ENCODE measurements at regions not wholly inside any gene's neighbourhood (a gene's known extent, or its start where the extent isn't known, plus 50 kb on each side); places are given as distances from the start of the nearest gene placed in this dataset.

DNA sequence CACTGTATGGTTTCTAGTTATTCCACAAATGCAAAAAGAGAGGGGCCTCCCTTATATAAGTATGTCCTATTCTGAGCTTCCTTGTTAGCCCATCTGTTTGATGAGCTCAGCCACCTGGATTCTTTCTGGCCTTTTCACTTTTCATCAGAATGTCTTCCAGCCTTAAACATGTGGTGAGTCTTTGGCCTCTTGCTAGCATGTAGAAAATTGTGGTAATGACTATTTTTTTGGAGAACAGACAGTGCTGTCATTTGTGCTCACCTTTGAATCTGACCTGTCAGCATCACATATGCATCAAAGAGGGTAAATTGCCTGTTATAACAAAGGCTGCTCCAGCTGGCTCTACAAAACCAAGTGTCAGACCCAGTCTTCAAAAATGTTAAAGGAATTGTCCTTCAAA is 558.7 kb downstream of the RAB38 start:
- H3K4me1 Mint-ChIP-seq = peaks cover 8% of the 10 kb centered on the region
- peaks cover 4% of the 10 kb centered on the region for H3K9me3 Mint-ChIP-seq
- no peak overlapping the region for H3K27ac ChIP-seq
- no peak overlapping the region for H3K4me3 Mint-ChIP-seq
- TF ChIP-seq EZH2phosphoT487 (IDR thresholded peaks at IDR 0.05) = no peak
- no peak for TF ChIP-seq EZH2 (IDR thresholded peaks at IDR 0.05)
- H4K20me1 ChIP-seq (ENCODE audit: low read depth) = no peaks in the 10 kb centered on the region
- H3K4me3 ChIP-seq = no peak overlapping the region
- no peaks in the 10 kb centered on the region for H3F3A ChIP-seq (ENCODE audit: low read depth)
- H3K27me3 ChIP-seq = no peaks in the 10 kb centered on the region
- H3K36me3 Mint-ChIP-seq = no peaks in the 10 kb centered on the region
- no peaks in the 10 kb centered on the region for H3K27me3 Mint-ChIP-seq (ENCODE audit: insufficient read depth, low read depth)
- no peak overlapping the region for H2AFZ ChIP-seq (replicated peaks)
- H3K27ac Mint-ChIP-seq = no peak overlapping the region
- no peaks in the 10 kb centered on the region for H3K79me2 ChIP-seq (ENCODE audit: low read depth)
- no peaks in the 10 kb centered on the region for H3K36me3 ChIP-seq
- no peak overlapping the region for H3K9ac ChIP-seq
- DNase-seq (ENCODE audit: low spot score) = no peak
- no peaks in the 10 kb centered on the region for H3K9me3 ChIP-seq (ENCODE audit: low read depth)
- no peak overlapping the region for H3K4me2 ChIP-seq
- no peaks in the 10 kb centered on the region for H3K4me1 ChIP-seq

DNA sequence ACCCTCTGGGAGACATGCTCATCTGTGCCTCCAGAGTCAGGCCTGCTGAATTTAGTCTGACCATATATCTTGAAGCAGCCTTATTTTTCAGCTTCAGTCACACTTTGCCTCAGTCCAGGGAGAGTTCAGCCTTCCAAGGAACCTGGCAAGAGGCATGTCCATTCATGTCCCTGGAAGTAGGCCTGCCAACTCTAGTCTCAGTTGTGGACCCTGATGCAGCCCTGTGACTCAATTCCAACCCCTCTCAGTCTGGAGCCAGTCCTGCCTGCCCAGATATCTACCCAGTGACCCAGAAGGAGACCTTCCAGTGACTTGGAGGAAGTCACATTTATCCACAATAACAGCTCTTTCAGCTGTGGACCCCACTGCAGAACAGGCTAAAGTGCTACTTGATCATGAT is 566.6 kb downstream of the TMEM135 start:
- H3K27ac ChIP-seq = no peak overlapping the region
- Mint-ChIP-seq H3K27ac (no peak overlapping the region), H3K4me3 (no peak overlapping the region), H3K27me3 (ENCODE audit: insufficient read depth, low read depth) (no peaks in the 10 kb centered on the region), H3K9me3 (no peaks in the 10 kb centered on the region), H3K4me1 (peaks cover 8% of the 10 kb centered on the region), H3K36me3 (no peaks in the 10 kb centered on the region)
- H3F3A ChIP-seq (ENCODE audit: low read depth) = no peaks in the 10 kb centered on the region
- H3K36me3 ChIP-seq = no peaks in the 10 kb centered on the region
- no peaks in the 10 kb centered on the region for H3K4me1 ChIP-seq
- no peak overlapping the region for H3K9ac ChIP-seq
- no peaks in the 10 kb centered on the region for H3K9me3 ChIP-seq (ENCODE audit: low read depth)
- no peaks in the 10 kb centered on the region for H4K20me1 ChIP-seq (ENCODE audit: low read depth)
- no peak overlapping the region for H2AFZ ChIP-seq (replicated peaks)
- H3K27me3 ChIP-seq = no peaks in the 10 kb centered on the region
- H3K4me2 ChIP-seq = no peak overlapping the region
- H3K79me2 ChIP-seq (ENCODE audit: low read depth) = no peaks in the 10 kb centered on the region
- DNase-seq (ENCODE audit: low spot score) = no peak
- TF ChIP-seq, protein P1, sequence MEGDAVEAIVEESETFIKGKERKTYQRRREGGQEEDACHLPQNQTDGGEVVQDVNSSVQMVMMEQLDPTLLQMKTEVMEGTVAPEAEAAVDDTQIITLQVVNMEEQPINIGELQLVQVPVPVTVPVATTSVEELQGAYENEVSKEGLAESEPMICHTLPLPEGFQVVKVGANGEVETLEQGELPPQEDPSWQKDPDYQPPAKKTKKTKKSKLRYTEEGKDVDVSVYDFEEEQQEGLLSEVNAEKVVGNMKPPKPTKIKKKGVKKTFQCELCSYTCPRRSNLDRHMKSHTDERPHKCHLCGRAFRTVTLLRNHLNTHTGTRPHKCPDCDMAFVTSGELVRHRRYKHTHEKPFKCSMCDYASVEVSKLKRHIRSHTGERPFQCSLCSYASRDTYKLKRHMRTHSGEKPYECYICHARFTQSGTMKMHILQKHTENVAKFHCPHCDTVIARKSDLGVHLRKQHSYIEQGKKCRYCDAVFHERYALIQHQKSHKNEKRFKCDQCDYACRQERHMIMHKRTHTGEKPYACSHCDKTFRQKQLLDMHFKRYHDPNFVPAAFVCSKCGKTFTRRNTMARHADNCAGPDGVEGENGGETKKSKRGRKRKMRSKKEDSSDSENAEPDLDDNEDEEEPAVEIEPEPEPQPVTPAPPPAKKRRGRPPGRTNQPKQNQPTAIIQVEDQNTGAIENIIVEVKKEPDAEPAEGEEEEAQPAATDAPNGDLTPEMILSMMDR (IDR thresholded peaks at IDR 0.05) = no peak
- TF ChIP-seq EZH2phosphoT487 (IDR thresholded peaks at IDR 0.05) = no peak
- TF ChIP-seq EZH2 (IDR thresholded peaks at IDR 0.05) = no peak
- H3K4me3 ChIP-seq = no peak overlapping the region

DNA sequence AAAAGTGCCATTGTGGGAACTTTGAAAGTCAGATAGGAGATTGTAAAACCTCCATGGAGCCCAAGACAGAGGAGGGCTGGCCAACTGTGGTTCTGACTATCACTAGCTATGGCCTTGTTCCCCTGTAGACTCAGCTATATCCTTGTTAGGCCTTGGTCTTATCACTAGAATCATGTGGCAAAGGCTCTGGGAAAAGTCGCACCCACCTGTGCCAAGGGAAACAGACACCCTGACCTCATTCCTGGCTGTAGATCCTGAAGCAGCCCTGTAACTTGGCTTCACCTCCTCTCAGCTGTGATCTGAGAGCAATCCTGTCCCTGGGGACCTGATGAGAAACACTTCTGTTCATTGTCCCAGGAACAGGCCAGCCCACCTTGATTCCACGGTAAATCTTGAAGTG is 566.2 kb downstream of the TMEM135 start:
- H3K27me3 ChIP-seq = no peaks in the 10 kb centered on the region
- Mint-ChIP-seq H3K4me1 (peaks cover 8% of the 10 kb centered on the region), H3K4me3 (no peak overlapping the region), H3K27me3 (ENCODE audit: insufficient read depth, low read depth) (no peaks in the 10 kb centered on the region), H3K36me3 (no peaks in the 10 kb centered on the region), H3K27ac (no peak overlapping the region), H3K9me3 (no peaks in the 10 kb centered on the region)
- H3K9ac ChIP-seq = no peak overlapping the region
- no peak overlapping the region for H2AFZ ChIP-seq (replicated peaks)
- no peak for TF ChIP-seq EZH2phosphoT487 (IDR thresholded peaks at IDR 0.05)
- TF ChIP-seq, protein P1 (IDR thresholded peaks at IDR 0.05) = no peak
- TF ChIP-seq EZH2 (IDR thresholded peaks at IDR 0.05) = no peak
- no peaks in the 10 kb centered on the region for H3F3A ChIP-seq (ENCODE audit: low read depth)
- H4K20me1 ChIP-seq (ENCODE audit: low read depth) = no peaks in the 10 kb centered on the region
- H3K27ac ChIP-seq = no peak overlapping the region
- DNase-seq (ENCODE audit: low spot score) = no peak
- no peaks in the 10 kb centered on the region for H3K79me2 ChIP-seq (ENCODE audit: low read depth)
- H3K9me3 ChIP-seq (ENCODE audit: low read depth) = no peaks in the 10 kb centered on the region
- H3K36me3 ChIP-seq = no peaks in the 10 kb centered on the region
- H3K4me2 ChIP-seq = no peak overlapping the region
- no peak overlapping the region for H3K4me3 ChIP-seq
- H3K4me1 ChIP-seq = no peaks in the 10 kb centered on the region

DNA sequence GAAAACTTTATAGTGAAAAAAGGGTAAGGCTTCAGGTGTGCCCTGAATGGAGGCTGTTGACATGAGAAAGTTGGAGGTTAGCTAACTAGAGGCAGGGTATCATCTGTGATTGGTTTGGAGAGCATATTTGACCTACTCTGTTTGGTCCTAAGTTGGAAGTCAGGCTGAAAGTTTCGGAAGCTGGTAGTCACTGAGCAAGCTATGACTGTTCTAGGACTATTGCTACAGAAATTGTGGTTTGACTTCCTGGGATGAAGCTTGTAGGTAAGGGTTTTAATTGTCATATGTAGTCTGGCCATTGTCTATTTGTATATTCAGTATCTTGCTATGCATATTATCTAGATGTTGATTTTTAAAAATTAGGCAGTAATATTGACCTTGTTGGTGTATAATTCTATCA is 565.0 kb downstream of the TMEM135 start:
- Mint-ChIP-seq H3K27me3 (ENCODE audit: insufficient read depth, low read depth) (no peaks in the 10 kb centered on the region), H3K27ac (no peak overlapping the region), H3K9me3 (no peaks in the 10 kb centered on the region), H3K36me3 (no peaks in the 10 kb centered on the region), H3K4me1 (peaks cover 8% of the 10 kb centered on the region), H3K4me3 (no peak overlapping the region)
- Histone ChIP-seq H3K79me2 (ENCODE audit: low read depth) (no peaks in the 10 kb centered on the region), H3K27me3 (no peaks in the 10 kb centered on the region), H3K9ac (no peak overlapping the region), H2AFZ (replicated peaks) (no peak overlapping the region), H3K4me3 (no peak overlapping the region), H4K20me1 (ENCODE audit: low read depth) (no peaks in the 10 kb centered on the region), H3K36me3 (no peaks in the 10 kb centered on the region), H3K27ac (no peak overlapping the region), H3K4me1 (no peaks in the 10 kb centered on the region), H3K4me2 (no peak overlapping the region), H3F3A (ENCODE audit: low read depth) (no peaks in the 10 kb centered on the region), H3K9me3 (ENCODE audit: low read depth) (no peaks in the 10 kb centered on the region)
- DNase-seq (ENCODE audit: low spot score) = no peak
- TF ChIP-seq, protein P1 (IDR thresholded peaks at IDR 0.05) = no peak
- no peak for TF ChIP-seq EZH2 (IDR thresholded peaks at IDR 0.05)
- TF ChIP-seq EZH2phosphoT487 (IDR thresholded peaks at IDR 0.05) = no peak
